GM21786 (cell line): ENCODE measurements at regions not wholly inside any gene's neighbourhood (a gene's known extent, or its start where the extent isn't known, plus 50 kb on each side); places are given as distances from the start of the nearest gene placed in this dataset.

Source experiments
- ATAC-seq: cut with Tn5 transposase; IDR thresholded peaks from one replicate; pipeline ENCODE4 v1.9.1; 2021; ENCODE audit not compliant: unreplicated experiment

GRCh38 chr4:167475951-167476350, 241.7 kb upstream of the SPOCK3 start:
- no peak for ATAC-seq

- no peak for ATAC-seq
Observed at GRCh38 chr4:167492007-167492406, 257.7 kb upstream of the SPOCK3 start.

DNA sequence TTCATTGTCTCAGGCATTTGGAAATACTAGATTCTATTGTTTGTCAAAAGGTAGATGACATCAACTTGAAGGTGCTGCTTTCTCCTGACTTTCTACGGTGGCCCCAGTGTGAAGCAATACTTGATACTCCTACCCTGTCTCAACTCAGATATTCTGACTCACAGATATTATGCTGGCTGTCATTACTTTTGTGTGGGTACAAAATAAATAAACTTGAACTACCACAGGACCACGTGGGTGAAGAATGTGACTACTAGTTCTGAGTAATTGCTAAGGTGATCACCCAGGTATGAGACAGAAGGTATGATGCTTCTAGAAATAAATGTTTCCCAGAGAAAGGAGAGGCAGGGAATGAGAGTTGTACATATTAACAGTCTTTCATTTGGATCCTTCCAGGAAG, 275.3 kb upstream of the SPOCK3 start:
- no peak for ATAC-seq

DNA sequence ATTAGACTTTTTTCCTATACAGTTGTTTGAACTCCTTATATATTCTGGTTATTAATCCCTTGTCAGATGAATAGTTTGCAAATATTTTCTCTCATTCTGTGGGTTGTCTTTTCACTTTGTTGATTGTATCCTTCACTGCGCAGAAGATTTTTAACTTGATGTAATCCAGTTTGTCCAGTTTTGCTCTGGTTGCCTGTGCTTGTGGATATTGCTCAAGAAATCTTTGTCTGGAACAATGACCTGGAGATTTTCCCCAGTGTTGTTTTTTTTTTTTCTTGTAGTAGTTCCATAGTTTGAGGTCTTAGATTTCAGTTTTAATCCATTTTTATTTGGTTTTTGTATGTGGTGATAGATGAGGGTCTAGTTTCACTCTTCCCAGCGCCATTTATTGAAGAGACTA, 289.8 kb upstream of the SPOCK3 start:
- no peak for ATAC-seq

- ATAC-seq = no peak
Observed at GRCh38 chr4:167537761-167538160, 303.5 kb upstream of the SPOCK3 start.

DNA sequence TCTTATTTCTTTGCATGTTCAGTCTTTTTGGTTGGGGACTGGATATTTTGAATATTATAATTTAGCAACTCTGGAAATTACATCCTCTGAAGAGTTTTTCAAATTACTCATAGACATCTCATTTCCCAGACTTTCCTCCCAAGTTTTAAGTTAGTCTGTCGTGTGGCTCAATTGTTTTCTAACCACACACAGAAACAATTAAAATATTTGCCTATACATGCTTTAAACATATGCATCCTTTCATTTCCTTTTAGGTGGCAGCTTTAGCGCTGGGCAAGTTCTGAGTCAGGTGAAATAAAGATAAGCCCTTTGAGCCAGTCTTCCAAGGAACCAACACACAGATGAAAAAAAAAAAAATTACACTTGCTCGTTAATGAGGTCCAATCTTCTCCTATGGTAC, 307.0 kb upstream of the SPOCK3 start:
- no peak for ATAC-seq

DNA sequence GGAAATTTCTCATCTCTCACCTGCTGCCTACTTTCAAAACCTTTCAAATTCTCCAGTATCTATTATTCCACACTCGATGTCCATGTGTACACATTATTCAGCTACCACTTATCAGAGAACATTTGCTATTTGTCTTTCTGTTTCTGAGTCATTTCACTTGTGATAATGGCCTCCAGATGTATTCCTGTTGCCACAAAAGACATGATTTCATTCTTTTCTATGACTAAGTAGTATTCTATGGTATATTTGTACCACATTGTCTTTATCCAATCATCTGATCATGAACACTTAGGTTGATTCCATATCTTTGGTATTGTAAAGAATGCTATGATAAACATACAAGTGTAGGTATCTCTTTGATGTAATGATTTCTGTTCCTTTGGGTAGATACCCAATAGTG, 310.1 kb upstream of the SPOCK3 start:
- no peak for ATAC-seq

- ATAC-seq = no peak
Observed at GRCh38 chr4:167550021-167550420, 315.7 kb upstream of the SPOCK3 start.

DNA sequence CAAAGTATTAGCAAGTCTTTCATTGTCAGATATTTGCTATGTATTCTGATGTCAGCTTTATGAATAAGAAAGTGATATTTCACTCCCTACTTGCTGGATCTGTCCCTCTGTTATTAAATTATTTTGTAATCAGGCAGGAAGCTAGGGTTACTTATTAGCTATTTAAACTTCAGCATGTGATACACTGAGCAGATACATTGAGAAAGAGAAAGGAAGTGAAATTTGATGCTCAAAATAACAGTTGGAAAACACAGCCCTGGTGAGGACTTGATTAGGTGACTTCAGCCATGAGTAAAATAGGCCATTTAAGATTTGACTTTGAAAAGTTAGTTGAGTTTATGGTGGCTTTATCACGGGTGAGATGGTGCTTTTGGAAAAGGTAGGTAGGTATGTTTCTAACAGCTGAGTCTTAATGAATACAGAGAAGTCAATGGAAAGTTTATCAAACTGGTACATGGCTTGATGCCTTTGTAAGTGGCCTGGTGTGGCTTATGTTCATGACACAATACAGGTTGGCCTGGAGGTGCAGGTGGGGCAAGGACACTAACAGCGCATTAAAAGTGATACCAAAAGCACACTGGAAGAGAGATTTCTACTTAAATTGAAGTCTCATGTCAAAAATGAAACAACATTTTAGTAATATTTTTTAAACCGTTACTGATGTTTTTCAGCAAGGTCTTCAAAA, 321.2 kb upstream of the SPOCK3 start:
- peak; percentile 85 for ATAC-seq

GRCh38 chr4:167578906-167579305, 344.6 kb upstream of the SPOCK3 start:
- ATAC-seq = no peak

DNA sequence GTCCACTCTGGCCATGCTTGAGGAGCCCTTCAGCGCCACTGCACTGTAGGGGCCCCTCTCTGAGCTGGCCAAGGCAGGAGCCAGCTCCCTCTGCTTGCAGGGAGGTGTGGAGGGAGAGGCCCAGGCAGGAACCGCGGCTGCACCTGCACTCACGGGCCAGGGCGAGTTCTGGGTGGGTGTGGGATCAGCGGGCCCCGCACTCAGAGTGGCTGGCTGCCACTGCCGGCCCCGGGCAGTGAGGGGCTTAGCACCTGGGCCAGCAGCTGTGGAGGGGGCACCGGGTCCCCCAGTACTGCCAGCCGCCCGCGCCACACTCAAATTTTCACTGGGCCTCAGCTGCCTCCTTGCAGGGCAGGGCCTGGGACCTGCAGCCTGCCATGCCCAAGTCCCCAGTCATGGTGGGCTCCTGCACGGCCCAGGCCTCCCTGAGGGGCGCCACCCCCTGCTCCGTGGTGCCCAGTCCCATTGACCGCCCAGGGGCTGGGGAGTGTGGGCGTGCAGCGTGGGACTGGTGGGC, 347.2 kb upstream of the SPOCK3 start:
- no peak for ATAC-seq

GRCh38 chr4:167587361-167587760, 353.1 kb upstream of the SPOCK3 start:
- no peak for ATAC-seq

GRCh38 chr4:167595898-167596297, 361.6 kb upstream of the SPOCK3 start:
- no peak for ATAC-seq

DNA sequence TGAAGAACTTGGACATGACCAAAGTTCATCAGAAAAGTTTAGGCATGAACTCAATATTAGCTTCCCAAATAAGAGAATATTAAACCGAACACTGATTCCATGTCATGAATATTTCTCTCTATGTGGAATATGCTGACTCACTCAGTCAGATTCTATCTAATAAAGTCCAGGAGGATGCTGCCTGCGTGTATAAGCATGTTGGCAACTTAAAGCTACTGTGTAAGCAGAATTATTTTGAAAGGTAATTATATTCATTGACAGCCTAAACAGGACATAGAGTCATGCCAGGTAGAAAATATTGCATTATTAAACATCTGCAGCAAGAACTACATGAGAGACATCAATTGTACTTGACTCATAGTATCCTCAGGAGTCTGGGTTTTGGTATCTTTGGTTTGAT, 367.9 kb upstream of the SPOCK3 start:
- ATAC-seq = no peak

GRCh38 chr4:167606551-167606950, 372.3 kb upstream of the SPOCK3 start:
- ATAC-seq = no peak

DNA sequence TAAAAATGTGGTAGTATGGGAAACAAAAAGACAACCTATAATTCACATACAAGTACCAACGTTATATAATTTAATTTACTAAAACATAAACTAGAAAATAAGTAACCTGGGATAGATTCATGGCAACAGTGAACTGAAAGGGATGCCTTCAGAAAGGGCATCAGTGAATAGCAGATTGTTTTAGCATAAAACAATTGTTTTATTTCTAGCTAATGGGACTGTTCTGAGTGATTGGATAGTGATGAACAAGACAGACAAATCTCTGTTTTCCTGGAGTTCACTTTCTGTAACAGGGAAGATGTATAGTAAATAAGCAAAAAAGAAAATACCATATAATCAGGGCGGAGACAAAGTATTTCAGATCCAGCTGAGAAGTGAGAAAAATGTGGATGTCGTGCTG, 379.1 kb upstream of the SPOCK3 start:
- ATAC-seq = no peak

DNA sequence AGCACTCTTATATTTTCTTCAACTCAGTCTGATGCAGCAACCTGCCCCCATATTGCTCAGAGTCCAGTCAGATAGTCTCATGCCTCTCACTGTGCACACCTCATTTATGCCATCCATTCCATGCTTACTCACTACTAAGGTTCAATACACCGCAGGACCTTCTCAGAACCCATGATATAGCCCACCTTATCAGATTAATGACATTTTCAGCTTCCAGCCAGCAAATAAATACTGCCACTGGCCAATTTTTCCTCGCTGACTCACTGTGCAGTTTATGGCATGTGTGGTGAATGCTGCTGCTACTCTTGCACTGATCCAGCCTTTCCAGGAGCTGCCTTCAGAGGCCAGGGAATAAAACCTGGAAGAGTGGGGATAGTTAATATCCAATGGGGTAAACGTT, 380.6 kb upstream of the SPOCK3 start:
- ATAC-seq = no peak

DNA sequence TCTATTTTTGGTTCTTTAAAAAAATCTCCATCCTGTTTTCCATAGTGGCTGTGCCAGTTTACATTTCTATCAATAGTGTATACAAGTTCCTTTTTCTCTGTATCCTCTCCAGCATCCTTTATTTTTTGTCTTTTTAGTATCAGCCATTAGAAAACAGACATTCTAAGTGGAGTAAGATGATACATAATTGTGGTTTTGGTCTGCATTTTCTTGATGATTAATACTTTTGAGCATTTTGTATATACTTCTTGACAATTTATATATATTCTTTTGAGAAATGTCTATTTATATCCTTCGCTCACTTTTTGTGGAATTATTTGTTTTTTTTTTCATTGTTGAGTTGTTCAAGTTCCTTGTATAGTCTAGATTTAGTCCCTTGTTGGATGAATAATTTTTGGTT, 382.2 kb upstream of the SPOCK3 start:
- no peak for ATAC-seq

- ATAC-seq = peak; percentile 99
Observed at GRCh38 chr4:167622481-167623240, 388.4 kb upstream of the SPOCK3 start.

GRCh38 chr4:167623241-167623572, 388.9 kb upstream of the SPOCK3 start:
- ATAC-seq = no peak

DNA sequence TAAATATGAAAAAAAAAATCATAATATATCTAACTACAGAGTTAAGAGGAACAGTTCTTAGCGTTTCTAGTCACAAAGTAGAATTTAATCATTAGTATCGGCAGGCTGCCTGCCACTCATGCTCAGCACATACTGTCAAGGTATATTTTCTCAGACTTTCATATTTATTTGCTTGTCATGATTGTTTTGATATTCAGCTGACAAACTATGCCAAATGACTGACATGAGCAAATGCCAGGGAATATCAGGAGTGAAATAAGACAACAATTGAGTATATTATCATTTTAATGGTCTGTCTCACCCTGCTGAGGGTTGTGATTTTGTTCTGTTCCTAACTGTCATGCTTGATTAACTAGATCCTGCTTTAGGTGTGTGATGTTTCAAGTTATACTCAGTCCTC, 395.0 kb upstream of the SPOCK3 start:
- no peak for ATAC-seq

DNA sequence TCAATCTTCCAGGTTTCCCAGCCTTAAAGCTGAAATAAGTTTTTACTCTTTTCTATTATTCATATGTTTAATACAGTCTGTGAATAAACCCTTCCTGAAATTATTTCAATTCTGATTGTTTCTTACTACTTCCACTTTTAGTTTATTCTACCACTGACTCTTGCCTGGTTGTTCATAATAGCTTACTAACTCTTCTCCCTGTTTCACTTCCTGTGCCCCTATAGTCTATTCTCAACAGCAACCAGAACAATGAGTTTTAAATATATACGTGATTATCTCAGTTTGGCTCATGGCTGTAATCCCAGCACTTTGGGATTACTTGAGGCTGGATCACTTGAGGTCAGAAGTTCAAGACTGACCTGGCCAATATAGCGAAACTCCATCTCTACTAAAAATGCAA, 408.0 kb upstream of the SPOCK3 start:
- ATAC-seq = peak; percentile 76

DNA sequence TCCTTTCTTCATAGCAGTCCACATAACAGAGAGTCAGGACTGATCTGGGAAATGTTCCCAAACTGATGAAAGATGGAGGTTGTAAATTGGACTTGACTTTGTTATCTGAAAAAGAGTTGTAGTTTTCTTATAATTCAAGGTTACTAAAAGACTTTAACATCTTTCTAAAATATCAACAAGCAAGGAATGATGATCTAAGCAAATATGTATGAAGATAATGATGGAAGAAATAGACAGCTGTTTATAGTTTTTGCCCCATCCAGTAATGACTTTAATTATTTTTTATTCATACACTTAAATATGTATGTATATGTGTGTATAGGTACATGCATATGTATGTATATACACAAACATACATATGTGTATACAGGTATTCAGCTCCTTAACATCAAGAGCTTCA, 411.1 kb upstream of the SPOCK3 start:
- no peak for ATAC-seq
